H9 (cell line): ENCODE measurements at regions not wholly inside any gene's neighbourhood (a gene's known extent, or its start where the extent isn't known, plus 50 kb on each side); places are given as distances from the start of the nearest gene placed in this dataset.

ENCODE experiments used
- DNase-seq: peaks from one replicate; pipeline ENCODE4 v3.0.0-alpha.2; 2017
- H2AFZ ChIP-seq: one replicate; pipeline ENCODE4 v1.6.1; 2013; ENCODE audit warnings: mild to moderate bottlenecking, low read length, control low read depth, moderate library complexity
- H2AK5ac ChIP-seq: 2 replicates; pipeline ENCODE4 v1.6.1; 2013; ENCODE audit warnings: low read length, control low read depth, mixed read lengths; ENCODE audit not compliant: insufficient read length
- H2BK120ac ChIP-seq: one replicate; pipeline ENCODE4 v1.6.1; 2013; ENCODE audit warnings: low read depth, mild to moderate bottlenecking, low read length, control low read depth, inconsistent platforms; ENCODE audit not compliant: poor library complexity, severe bottlenecking
- H2BK12ac ChIP-seq: 2 replicates; pipeline ENCODE4 v1.6.1; 2013; ENCODE audit warnings: low read length, control low read depth, mixed read lengths, low read depth; ENCODE audit not compliant: insufficient read length
- H2BK15ac ChIP-seq: 2 replicates; pipeline ENCODE4 v1.6.1; 2013; ENCODE audit warnings: low read depth, low read length, control low read depth
- H2BK20ac ChIP-seq: one replicate; pipeline ENCODE4 v1.6.1; 2013; ENCODE audit warnings: low read depth, mild to moderate bottlenecking, low read length, control low read depth, inconsistent platforms; ENCODE audit not compliant: poor library complexity, severe bottlenecking
- H2BK5ac ChIP-seq: 2 replicates; pipeline ENCODE4 v1.6.1; 2013; ENCODE audit warnings: low read length, control low read depth, mixed read lengths; ENCODE audit not compliant: insufficient read length
- H3K14ac ChIP-seq: 2 replicates; pipeline ENCODE4 v1.6.1; 2013; ENCODE audit warnings: low read length, control low read depth; ENCODE audit not compliant: insufficient read depth
- H3K18ac ChIP-seq: 2 replicates; pipeline ENCODE4 v1.6.1; 2013; ENCODE audit warnings: low read depth, mild to moderate bottlenecking, mixed read lengths, low read length, control low read depth; ENCODE audit not compliant: insufficient read length
- H3K23ac ChIP-seq: 2 replicates; pipeline ENCODE4 v1.6.1; 2013; ENCODE audit warnings: low read length, control low read depth, mixed read lengths, low read depth; ENCODE audit not compliant: insufficient read length
- H3K23me2 ChIP-seq: 2 replicates; pipeline ENCODE4 v1.6.1; 2013; ENCODE audit warnings: low read depth, mild to moderate bottlenecking, mixed read lengths, low read length, control low read depth; ENCODE audit not compliant: insufficient read length, poor library complexity, severe bottlenecking
- H3K27ac ChIP-seq: 2 replicates; pipeline ENCODE4 v1.5.1; 2013; ENCODE audit warnings: low read length, control low read depth, mixed read lengths, low read depth; ENCODE audit not compliant: insufficient read length
- H3K27me3 ChIP-seq: 2 replicates; pipeline ENCODE4 v1.6.1; 2013; ENCODE audit warnings: low read length, control low read depth, inconsistent platforms; ENCODE audit not compliant: insufficient read depth
- H3K4ac ChIP-seq: 2 replicates; pipeline ENCODE4 v1.6.1; 2013; ENCODE audit warnings: low read depth, mild to moderate bottlenecking, control low read depth, inconsistent platforms, low read length, moderate library complexity
- H3K4me1 ChIP-seq: 2 replicates; pipeline ENCODE4 v1.6.1; 2013; ENCODE audit warnings: low read length, control low read depth, inconsistent platforms; ENCODE audit not compliant: insufficient read depth
- H3K4me2 ChIP-seq: 2 replicates; pipeline ENCODE4 v1.6.1; 2013; ENCODE audit warnings: low read length, control low read depth, mixed read lengths; ENCODE audit not compliant: insufficient read length, insufficient read depth
- H3K56ac ChIP-seq: 2 replicates; pipeline ENCODE4 v1.6.1; 2013; ENCODE audit warnings: low read depth, mild to moderate bottlenecking, mixed read lengths, low read length, control low read depth; ENCODE audit not compliant: insufficient read length
- H3K79me1 ChIP-seq: 2 replicates; pipeline ENCODE4 v1.6.1; 2013; ENCODE audit warnings: low read depth, mild to moderate bottlenecking, moderate library complexity, low read length, control low read depth, inconsistent platforms; ENCODE audit not compliant: insufficient read depth, poor library complexity, severe bottlenecking
- H3K79me2 ChIP-seq: 2 replicates; pipeline ENCODE4 v1.6.1; 2013; ENCODE audit warnings: low read length, control low read depth, inconsistent platforms; ENCODE audit not compliant: insufficient read depth
- H3K9ac ChIP-seq: 2 replicates; pipeline ENCODE4 v1.6.1; 2013; ENCODE audit warnings: low read length, control low read depth, mixed read lengths; ENCODE audit not compliant: insufficient read length; ENCODE audit errors: extremely low read depth
- H3K9me3 ChIP-seq: one replicate; pipeline ENCODE4 v1.6.1; 2013; ENCODE audit warnings: low read depth, low read length, inconsistent platforms; ENCODE audit not compliant: control insufficient read depth
- H3T11ph ChIP-seq: one replicate; pipeline ENCODE4 v1.6.1; 2013; ENCODE audit warnings: mild to moderate bottlenecking, low read length, control low read depth, inconsistent platforms
- H4K20me1 ChIP-seq: one replicate; pipeline ENCODE4 v1.6.1; 2013; ENCODE audit not compliant: control insufficient read depth, insufficient read length, insufficient read depth
- H4K5ac ChIP-seq: 2 replicates; pipeline ENCODE4 v1.6.1; 2013; ENCODE audit warnings: low read depth, mild to moderate bottlenecking, mixed read lengths, low read length, control low read depth; ENCODE audit not compliant: insufficient read length
- H4K8ac ChIP-seq: replicated peaks from 2 replicates; pipeline ENCODE4 v1.6.1; 2013; ENCODE audit warnings: low read length, control low read depth, mixed read lengths, low read depth; ENCODE audit not compliant: insufficient read length
- H4K91ac ChIP-seq: 2 replicates; pipeline ENCODE4 v1.6.1; 2013; ENCODE audit warnings: low read depth, mild to moderate bottlenecking, moderate library complexity, mixed read lengths, low read length, control low read depth; ENCODE audit not compliant: insufficient read length
- H3K27ac Mint-ChIP-seq, 3 experiments: 2 replicates in 2 of 3; 3 replicates in 1 of 3; pipeline ENCODE4 v1.8.0; 2020 to 2021; ENCODE audit warnings: mixed read lengths in 3 of 3, mild to moderate bottlenecking in 1 of 3, moderate library complexity in 1 of 3
- H3K27me3 Mint-ChIP-seq: 2 replicates; pipeline ENCODE4 v1.8.0; 2021; ENCODE audit warnings: low read depth, mild to moderate bottlenecking, moderate library complexity, mixed read lengths
- H3K36me3 Mint-ChIP-seq, 3 experiments: 2 replicates in 2 of 3; 3 replicates in 1 of 3; pipeline ENCODE4 v1.8.0; 2020 to 2021; ENCODE audit warnings: low read depth in 3 of 3, mixed read lengths in 3 of 3; ENCODE audit not compliant: insufficient read depth in 1 of 3
- H3K4me1 Mint-ChIP-seq, 2 experiments: 2 replicates each; pipeline ENCODE4 v1.8.0; 2020; ENCODE audit warnings: mixed read lengths in 2 of 2
- H3K4me3 Mint-ChIP-seq, 2 experiments: 2 replicates in 1 of 2; 3 replicates in 1 of 2; pipeline ENCODE4 v1.8.0; 2020 to 2021; ENCODE audit warnings: mild to moderate bottlenecking in 2 of 2, mixed read lengths in 2 of 2, moderate library complexity in 1 of 2
- H3K9me3 Mint-ChIP-seq, 2 experiments: 2 replicates in 1 of 2; 3 replicates in 1 of 2; pipeline ENCODE4 v1.8.0; 2020; ENCODE audit warnings: mild to moderate bottlenecking in 2 of 2, mixed read lengths in 2 of 2, moderate library complexity in 1 of 2
- WGBS: extraction: QIAGEN DNeasy Blood & Tissue Kit; methylation state at CpG from one replicate; pipeline ENCODE4 v1.1.7; 2013; ENCODE audit warnings: missing lambda C conversion rate, low lambda C conversion rate, mixed read lengths; ENCODE audit not compliant: insufficient read length; ENCODE audit errors: extremely low coverage; 5-methylcytosine and 5-hydroxymethylcytosine counted together
- TF ChIP-seq, protein P1 (sequence below): fragments of 200-600 bp; sonication (generic); conservative IDR thresholded peaks from 3 replicates; pipeline ENCODE4 v1.8.0; 2021; ENCODE audit warnings: antibody characterized with exemption, mild to moderate bottlenecking

DNA sequence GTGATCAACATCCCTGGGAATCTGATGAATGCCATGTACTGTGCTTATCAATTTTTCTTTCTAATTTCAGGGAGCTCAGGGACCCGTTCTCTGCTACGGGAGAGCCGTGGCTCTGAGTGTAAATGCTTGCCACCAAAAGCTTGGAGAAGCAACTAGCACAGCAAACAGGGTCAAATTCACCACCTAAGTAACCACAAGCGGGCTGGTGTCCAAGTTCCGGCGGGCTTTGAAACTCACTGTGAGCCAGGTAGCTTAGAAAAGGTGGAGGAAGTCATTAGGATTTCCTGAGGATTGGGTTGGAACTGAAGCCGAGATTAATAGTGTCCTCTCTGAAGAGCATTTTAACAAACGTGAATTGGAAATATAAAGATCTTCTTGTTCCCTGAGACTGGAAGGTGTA lies 87.2 kb downstream of the CLDN34 start:
- H3K4me2 ChIP-seq, result no peak overlapping the region
- H3K4ac ChIP-seq, result no peak overlapping the region
- H3K56ac ChIP-seq, result no peak overlapping the region
- Mint-ChIP-seq H3K27ac (no peak overlapping the region; a peak in 1 of 7 replicates), H3K9me3 (peaks cover 53 to 55% of the 10 kb centered on the region in 2 experiments), H3K4me1 (peaks cover 33% of the 10 kb centered on the region in 2 experiments), H3K27me3 (no peaks in the 10 kb centered on the region), H3K4me3 (no peak overlapping the region), H3K36me3 (peaks cover 11 to 19% (median 11%) of the 10 kb centered on the region in 3 experiments; a peak in 6 of 7 replicates)
- no peak overlapping the region for H3K27ac ChIP-seq
- no peaks in the 10 kb centered on the region for H3K23me2 ChIP-seq
- H2BK120ac ChIP-seq, result no peak overlapping the region
- H3T11ph ChIP-seq, result no peak overlapping the region
- H2AFZ ChIP-seq, result no peak overlapping the region
- H4K91ac ChIP-seq, result no peak overlapping the region
- peaks cover 14% of the 10 kb centered on the region for H3K4me1 ChIP-seq
- H4K8ac ChIP-seq, result no peak overlapping the region
- no peaks in the 10 kb centered on the region for H3K79me2 ChIP-seq
- no peak overlapping the region for H2BK12ac ChIP-seq
- H3K9me3 ChIP-seq, result no peaks in the 10 kb centered on the region
- H4K5ac ChIP-seq, result no peak overlapping the region
- H3K9ac ChIP-seq, result no peak overlapping the region
- H2BK5ac ChIP-seq, result no peak overlapping the region
- no CpG with 5 or more reads among the region's 8 CpGs for WGBS
- no peaks in the 10 kb centered on the region for H3K79me1 ChIP-seq
- H3K18ac ChIP-seq, result no peak overlapping the region
- no peak for DNase-seq
- H3K23ac ChIP-seq, result no peak overlapping the region
- no peaks in the 10 kb centered on the region for H4K20me1 ChIP-seq
- TF ChIP-seq, protein P1, sequence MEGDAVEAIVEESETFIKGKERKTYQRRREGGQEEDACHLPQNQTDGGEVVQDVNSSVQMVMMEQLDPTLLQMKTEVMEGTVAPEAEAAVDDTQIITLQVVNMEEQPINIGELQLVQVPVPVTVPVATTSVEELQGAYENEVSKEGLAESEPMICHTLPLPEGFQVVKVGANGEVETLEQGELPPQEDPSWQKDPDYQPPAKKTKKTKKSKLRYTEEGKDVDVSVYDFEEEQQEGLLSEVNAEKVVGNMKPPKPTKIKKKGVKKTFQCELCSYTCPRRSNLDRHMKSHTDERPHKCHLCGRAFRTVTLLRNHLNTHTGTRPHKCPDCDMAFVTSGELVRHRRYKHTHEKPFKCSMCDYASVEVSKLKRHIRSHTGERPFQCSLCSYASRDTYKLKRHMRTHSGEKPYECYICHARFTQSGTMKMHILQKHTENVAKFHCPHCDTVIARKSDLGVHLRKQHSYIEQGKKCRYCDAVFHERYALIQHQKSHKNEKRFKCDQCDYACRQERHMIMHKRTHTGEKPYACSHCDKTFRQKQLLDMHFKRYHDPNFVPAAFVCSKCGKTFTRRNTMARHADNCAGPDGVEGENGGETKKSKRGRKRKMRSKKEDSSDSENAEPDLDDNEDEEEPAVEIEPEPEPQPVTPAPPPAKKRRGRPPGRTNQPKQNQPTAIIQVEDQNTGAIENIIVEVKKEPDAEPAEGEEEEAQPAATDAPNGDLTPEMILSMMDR, result no peak
- no peak overlapping the region for H2BK15ac ChIP-seq
- H3K14ac ChIP-seq, result no peak overlapping the region
- no peaks in the 10 kb centered on the region for H3K27me3 ChIP-seq
- H2AK5ac ChIP-seq, result no peak overlapping the region
- no peak overlapping the region for H2BK20ac ChIP-seq
